Epidermal melanocyte (primary cell): ENCODE measurements at regions not wholly inside any gene's neighbourhood (a gene's known extent, or its start where the extent isn't known, plus 50 kb on each side); places are given as distances from the start of the nearest gene placed in this dataset.
"Not testable (repeated sequence)": the region's sequence is repeated elsewhere in the genome, so short reads cannot be mapped to it uniquely, and the experiment has no call there.

ENCODE experiments used
- DNase-seq: peaks from one replicate; pipeline ENCODE4 v3.0.0; 2011; ENCODE audit warnings: low spot score; ENCODE audit not compliant: insufficient read length

- DNase-seq = no peak
Measured at GRCh38 chr10:59456199-59456598, 93.8 kb upstream of the FAM13C start.

DNA sequence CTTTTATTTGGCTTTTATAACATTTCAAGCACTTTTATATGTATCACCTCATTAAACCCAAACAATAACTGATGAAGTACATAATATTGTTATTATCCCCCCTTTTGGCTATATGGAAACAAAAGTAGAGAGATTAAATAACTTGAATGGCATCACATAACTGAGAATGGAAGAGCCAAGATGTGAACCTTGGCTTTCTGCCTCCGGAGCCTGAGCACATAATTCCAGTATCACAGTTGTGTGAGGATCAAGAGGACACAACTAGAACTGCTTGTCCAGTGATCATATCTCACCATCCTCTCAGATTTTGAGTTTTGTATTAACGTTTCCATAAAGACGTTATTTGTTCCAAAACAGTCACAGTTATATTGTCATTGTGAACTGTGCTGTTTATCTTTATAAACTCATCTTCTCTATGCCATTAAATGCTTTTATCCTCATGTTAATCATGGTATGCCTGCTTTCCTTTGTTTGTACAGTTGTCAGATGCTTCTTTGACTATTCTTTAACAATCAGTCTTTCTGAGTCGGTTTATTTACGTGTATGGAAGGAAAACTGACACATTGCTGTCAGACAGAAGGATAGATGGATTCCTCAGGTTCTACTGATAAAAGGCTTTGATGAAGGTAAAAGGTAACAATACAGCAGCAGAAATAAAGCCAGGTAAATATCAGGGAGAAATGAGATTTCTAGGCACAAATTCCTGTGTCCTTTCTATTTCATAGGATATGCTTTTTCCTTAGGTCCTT lies 92.0 kb upstream of the FAM13C start:
- DNase-seq = no peak

DNA sequence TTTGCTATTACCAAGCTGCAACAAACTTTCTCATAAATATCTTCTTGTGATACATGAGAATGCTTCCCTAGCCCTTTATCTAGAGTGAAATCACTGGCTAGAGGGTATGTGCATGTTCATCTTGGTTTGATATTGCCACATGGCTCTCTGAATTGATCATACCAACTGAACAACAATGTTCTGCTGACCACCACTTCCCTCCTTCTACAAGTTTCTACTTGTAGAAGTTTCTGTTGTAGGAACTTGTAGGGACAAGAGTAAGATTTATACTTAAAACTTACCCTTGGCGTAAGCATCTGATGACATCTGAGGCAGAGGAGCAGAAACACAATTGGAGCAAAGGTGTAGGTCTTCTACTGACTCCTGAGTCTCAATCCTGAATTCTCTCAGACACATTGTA lies 86.3 kb upstream of the FAM13C start:
- DNase-seq = no peak

DNA sequence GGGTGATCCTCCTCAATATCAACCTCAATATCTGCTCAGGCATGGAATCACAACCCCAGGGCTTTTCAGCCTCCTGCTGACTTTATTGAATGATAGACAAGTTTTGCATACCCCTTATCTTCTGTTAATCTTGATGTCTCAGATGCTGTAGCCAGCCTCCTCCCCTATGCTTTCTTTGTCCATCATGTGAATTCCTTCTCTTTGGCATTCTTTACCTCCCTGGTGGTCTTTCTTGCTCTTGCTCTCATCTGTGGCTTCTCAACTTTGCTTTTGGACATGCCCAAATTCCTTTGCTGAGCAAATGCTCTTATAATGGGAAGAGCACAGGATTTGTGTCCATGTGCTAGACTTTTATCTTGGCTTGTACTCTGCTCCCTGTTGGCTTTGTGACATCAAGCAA lies 73.4 kb upstream of the FAM13C start:
- no peak for DNase-seq

GRCh38 chr10:59434463-59435321 lies 72.3 kb upstream of the FAM13C start:
- no peak for DNase-seq

GRCh38 chr10:59433720-59434428 lies 71.5 kb upstream of the FAM13C start:
- DNase-seq = no peak

DNA sequence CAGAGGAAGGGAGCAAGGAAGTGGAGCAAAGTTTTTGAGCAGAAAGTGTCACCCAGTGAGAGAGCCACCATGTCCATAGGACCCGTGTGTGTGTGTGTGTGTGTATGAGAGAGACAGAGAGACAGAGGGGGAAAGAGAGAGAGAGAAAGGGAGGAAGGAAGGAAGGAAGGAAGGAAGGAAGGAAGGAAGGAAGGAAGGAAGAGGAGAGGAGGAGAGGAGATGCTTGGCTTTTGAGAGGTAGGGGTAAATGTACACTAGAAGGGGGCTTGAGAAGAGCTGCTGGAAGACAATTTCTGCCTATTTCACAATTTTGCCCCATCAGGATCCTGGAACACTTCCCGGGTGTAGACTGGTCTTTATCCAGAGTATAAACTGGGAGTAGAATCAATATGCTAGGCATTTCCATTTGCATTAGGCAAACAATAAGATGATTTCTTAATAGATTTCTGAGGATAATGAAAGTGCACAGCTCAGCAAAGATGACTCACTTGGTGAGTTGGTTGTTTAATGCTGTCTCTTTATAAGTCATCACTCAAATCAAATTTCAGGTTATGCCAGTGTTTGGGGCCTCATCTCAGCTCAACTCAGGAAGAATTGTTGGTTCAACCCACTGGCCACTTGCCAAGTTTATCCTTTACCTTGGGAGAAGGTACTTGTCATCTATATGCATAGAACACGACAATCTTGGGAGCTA lies 70.0 kb upstream of the FAM13C start:
- DNase-seq = no peak

GRCh38 chr10:59413795-59414194 lies 51.4 kb upstream of the FAM13C start:
- DNase-seq = not testable (repeated sequence)
